ENCODE measurements at regions not wholly inside any gene's neighbourhood (a gene's known extent, or its start where the extent isn't known, plus 50 kb on each side); places are given as distances from the start of the nearest gene placed in this dataset.

DNA sequence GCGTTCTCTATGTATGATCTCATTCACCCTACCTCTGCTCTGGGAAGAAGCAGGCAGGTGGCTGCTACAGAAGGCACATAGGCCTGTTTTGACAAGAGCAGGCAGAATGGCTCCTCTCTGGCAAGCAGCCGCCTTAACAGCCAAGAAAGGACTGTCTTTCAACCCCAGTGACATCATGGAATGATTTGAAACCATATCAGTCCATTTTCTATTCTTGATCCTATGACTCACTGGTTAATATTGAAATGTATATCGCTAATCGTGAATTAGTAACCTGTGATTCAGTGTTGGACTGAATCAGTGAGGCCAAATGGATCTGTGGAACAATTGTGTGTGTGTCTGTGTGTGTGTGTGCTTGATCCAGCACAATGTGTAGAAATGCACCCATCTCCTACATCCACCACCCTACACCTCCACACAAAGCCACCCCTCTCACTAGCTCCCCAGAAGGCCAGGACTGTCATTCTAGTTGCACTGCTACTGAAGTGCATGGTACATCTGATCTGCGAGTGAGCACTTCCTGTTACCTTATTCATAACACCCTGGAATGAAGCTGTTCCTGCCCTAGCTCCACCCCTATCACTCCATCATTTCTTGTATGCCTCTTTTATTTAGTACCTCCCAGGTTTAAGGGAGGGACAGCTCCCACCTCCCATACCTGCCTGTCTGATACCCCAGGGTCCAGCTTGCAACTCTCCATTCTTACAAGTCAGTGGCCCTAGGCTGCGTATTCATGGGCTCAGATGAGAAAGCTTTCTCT lies 460.0 kb downstream of the FOXO1 start:
- Mint-ChIP-seq H3K27ac (no peak overlapping the region), H3K4me1 (ENCODE audit: low read depth) (peaks cover 3% of the 10 kb centered on the region), H3K27me3 (no peaks in the 10 kb centered on the region), H3K9me3 (ENCODE audit: low read depth) (no peaks in the 10 kb centered on the region), H3K36me3 (ENCODE audit: insufficient read depth) (no peaks in the 10 kb centered on the region), H3K4me3 (ENCODE audit: low read depth) (no peak overlapping the region)
- DNase-seq (ENCODE audit: low spot score, unreplicated experiment) = no peak
- TF ChIP-seq, protein P1, sequence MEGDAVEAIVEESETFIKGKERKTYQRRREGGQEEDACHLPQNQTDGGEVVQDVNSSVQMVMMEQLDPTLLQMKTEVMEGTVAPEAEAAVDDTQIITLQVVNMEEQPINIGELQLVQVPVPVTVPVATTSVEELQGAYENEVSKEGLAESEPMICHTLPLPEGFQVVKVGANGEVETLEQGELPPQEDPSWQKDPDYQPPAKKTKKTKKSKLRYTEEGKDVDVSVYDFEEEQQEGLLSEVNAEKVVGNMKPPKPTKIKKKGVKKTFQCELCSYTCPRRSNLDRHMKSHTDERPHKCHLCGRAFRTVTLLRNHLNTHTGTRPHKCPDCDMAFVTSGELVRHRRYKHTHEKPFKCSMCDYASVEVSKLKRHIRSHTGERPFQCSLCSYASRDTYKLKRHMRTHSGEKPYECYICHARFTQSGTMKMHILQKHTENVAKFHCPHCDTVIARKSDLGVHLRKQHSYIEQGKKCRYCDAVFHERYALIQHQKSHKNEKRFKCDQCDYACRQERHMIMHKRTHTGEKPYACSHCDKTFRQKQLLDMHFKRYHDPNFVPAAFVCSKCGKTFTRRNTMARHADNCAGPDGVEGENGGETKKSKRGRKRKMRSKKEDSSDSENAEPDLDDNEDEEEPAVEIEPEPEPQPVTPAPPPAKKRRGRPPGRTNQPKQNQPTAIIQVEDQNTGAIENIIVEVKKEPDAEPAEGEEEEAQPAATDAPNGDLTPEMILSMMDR (IDR thresholded peaks at IDR 0.05; ENCODE audit: unreplicated experiment) = no peak

- no peak for DNase-seq (ENCODE audit: low spot score, unreplicated experiment)
- Mint-ChIP-seq H3K9me3 (ENCODE audit: low read depth) (no peaks in the 10 kb centered on the region), H3K4me1 (ENCODE audit: low read depth) (peaks cover 4% of the 10 kb centered on the region), H3K27me3 (no peaks in the 10 kb centered on the region), H3K36me3 (ENCODE audit: insufficient read depth) (no peaks in the 10 kb centered on the region), H3K4me3 (ENCODE audit: low read depth) (no peak overlapping the region), H3K27ac (no peak overlapping the region)
- TF ChIP-seq, protein P1 (IDR thresholded peaks at IDR 0.05; ENCODE audit: unreplicated experiment) = no peak
Observed at GRCh38 chr13:40207001-40207478, 459.4 kb downstream of the FOXO1 start.

DNA sequence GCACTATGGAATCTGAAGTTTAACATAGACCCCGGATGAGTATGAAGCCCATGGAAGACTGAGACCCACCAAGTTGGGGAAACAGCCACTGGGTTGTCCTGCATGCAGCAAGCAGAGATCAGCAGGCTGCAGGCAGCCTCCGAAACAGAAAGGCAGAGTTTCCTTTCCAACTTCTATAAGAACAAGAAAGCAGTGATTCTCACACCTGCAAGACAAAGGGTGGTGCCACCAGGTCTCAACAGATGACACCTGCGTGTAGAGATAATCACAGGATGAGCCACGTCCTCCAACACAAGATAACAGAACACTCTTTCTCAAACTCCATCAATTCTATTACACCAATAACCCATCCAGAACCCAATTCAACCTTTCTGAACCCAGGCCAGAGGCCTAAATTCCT lies 457.9 kb downstream of the FOXO1 start:
- no peak overlapping the region for H3K4me3 Mint-ChIP-seq (ENCODE audit: low read depth)
- peaks cover 3% of the 10 kb centered on the region for H3K27me3 Mint-ChIP-seq
- peaks cover 2% of the 10 kb centered on the region for H3K9me3 Mint-ChIP-seq (ENCODE audit: low read depth)
- H3K27ac Mint-ChIP-seq = no peak overlapping the region
- TF ChIP-seq, protein P1 (IDR thresholded peaks at IDR 0.05; ENCODE audit: unreplicated experiment) = no peak
- no peak for DNase-seq (ENCODE audit: low spot score, unreplicated experiment)
- no peaks in the 10 kb centered on the region for H3K36me3 Mint-ChIP-seq (ENCODE audit: insufficient read depth)
- peaks cover 4% of the 10 kb centered on the region for H3K4me1 Mint-ChIP-seq (ENCODE audit: low read depth)

DNA sequence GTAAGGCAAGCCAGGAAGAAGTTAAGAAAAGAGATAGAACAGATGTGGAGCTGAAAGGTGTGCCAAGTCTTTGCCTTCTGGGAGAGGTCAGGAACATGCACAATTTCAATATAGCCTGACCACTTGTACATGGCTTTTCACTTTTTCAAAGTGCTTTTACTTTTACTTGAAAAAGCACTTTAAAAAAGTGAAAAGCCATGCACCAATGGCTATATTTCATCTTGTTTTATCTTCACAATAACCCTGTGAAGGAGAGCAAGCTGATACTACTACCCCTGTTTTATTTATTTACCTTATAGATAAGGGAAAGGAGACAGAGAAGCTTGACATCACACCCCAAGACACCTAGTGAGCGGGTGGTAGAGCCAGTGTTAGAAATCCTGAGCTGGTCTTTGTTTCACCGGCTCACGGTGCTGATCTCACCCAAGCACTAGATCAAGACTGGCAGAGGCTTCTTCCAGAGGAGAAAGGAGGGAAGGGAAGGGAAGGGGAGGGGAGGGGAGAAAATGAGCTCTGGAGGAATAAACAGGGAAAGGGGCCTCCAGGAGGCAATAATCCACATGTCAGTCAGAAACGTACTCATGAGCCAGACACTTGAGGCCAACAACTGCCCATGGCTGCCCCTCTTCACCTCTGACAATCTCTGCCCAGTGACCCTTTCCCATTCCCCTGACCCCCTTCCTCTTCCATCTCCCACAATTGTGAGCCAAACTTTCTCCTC lies 455.4 kb downstream of the FOXO1 start:
- TF ChIP-seq, protein P1 (IDR thresholded peaks at IDR 0.05; ENCODE audit: unreplicated experiment) = no peak
- Mint-ChIP-seq H3K4me3 (ENCODE audit: low read depth) (no peak overlapping the region), H3K36me3 (ENCODE audit: insufficient read depth) (no peaks in the 10 kb centered on the region), H3K4me1 (ENCODE audit: low read depth) (peaks cover 4% of the 10 kb centered on the region), H3K27me3 (peaks cover 6% of the 10 kb centered on the region), H3K27ac (no peak overlapping the region), H3K9me3 (ENCODE audit: low read depth) (peaks cover 3% of the 10 kb centered on the region)
- no peak for DNase-seq (ENCODE audit: low spot score, unreplicated experiment)

- no peak for DNase-seq (ENCODE audit: low spot score, unreplicated experiment)
- H3K9me3 Mint-ChIP-seq (ENCODE audit: low read depth) = peaks cover 3% of the 10 kb centered on the region
- H3K4me3 Mint-ChIP-seq (ENCODE audit: low read depth) = no peak overlapping the region
- TF ChIP-seq, protein P1 (IDR thresholded peaks at IDR 0.05; ENCODE audit: unreplicated experiment) = no peak
- H3K27me3 Mint-ChIP-seq = peaks cover 6% of the 10 kb centered on the region
- no peaks in the 10 kb centered on the region for H3K36me3 Mint-ChIP-seq (ENCODE audit: insufficient read depth)
- peaks cover 4% of the 10 kb centered on the region for H3K4me1 Mint-ChIP-seq (ENCODE audit: low read depth)
- H3K27ac Mint-ChIP-seq = no peak overlapping the region
Observed at GRCh38 chr13:40211586-40211968, 454.9 kb downstream of the FOXO1 start.
